ENCODE measurements at regions not wholly inside any gene's neighbourhood (a gene's known extent, or its start where the extent isn't known, plus 50 kb on each side); places are given as distances from the start of the nearest gene placed in this dataset.

GRCh38 chr18:64888956-64889355 lies 740.1 kb upstream of the LINC00305 start:
- Histone ChIP-seq H3K36me3 (ENCODE audit: control insufficient read depth, insufficient read depth, low read length) (no peaks in the 10 kb centered on the region), H3K27me3 (replicated peaks; ENCODE audit: control insufficient read depth, insufficient read depth, low read length, poor library complexity, severe bottlenecking) (no peaks in the 10 kb centered on the region), H3K27ac (ENCODE audit: insufficient read depth, low read length, poor library complexity, severe bottlenecking) (no peak overlapping the region), H3K9me3 (ENCODE audit: control insufficient read depth, low read length) (no peaks in the 10 kb centered on the region), H3K4me3 (ENCODE audit: insufficient read depth, low read depth, low read length, poor library complexity, severe bottlenecking) (no peak overlapping the region), H3K4me1 (ENCODE audit: control insufficient read depth, insufficient read depth, low read length, poor library complexity, severe bottlenecking) (no peaks in the 10 kb centered on the region)
- DNase-seq = no peak

GRCh38 chr18:64886995-64887394 lies 738.1 kb upstream of the LINC00305 start:
- no peak overlapping the region for H3K27ac ChIP-seq (ENCODE audit: insufficient read depth, low read length, poor library complexity, severe bottlenecking)
- H3K27me3 ChIP-seq (replicated peaks; ENCODE audit: control insufficient read depth, insufficient read depth, low read length, poor library complexity, severe bottlenecking) = no peaks in the 10 kb centered on the region
- no peaks in the 10 kb centered on the region for H3K36me3 ChIP-seq (ENCODE audit: control insufficient read depth, insufficient read depth, low read length)
- H3K4me3 ChIP-seq (ENCODE audit: insufficient read depth, low read depth, low read length, poor library complexity, severe bottlenecking) = no peak overlapping the region
- H3K9me3 ChIP-seq (ENCODE audit: control insufficient read depth, low read length) = no peaks in the 10 kb centered on the region
- DNase-seq = no peak
- H3K4me1 ChIP-seq (ENCODE audit: control insufficient read depth, insufficient read depth, low read length, poor library complexity, severe bottlenecking) = no peaks in the 10 kb centered on the region

GRCh38 chr18:64882896-64883295 lies 734.0 kb upstream of the LINC00305 start:
- no peaks in the 10 kb centered on the region for H3K36me3 ChIP-seq (ENCODE audit: control insufficient read depth, insufficient read depth, low read length)
- no peaks in the 10 kb centered on the region for H3K4me1 ChIP-seq (ENCODE audit: control insufficient read depth, insufficient read depth, low read length, poor library complexity, severe bottlenecking)
- no peak for DNase-seq
- H3K9me3 ChIP-seq (ENCODE audit: control insufficient read depth, low read length) = no peaks in the 10 kb centered on the region
- H3K27me3 ChIP-seq (replicated peaks; ENCODE audit: control insufficient read depth, insufficient read depth, low read length, poor library complexity, severe bottlenecking) = no peaks in the 10 kb centered on the region
- H3K27ac ChIP-seq (ENCODE audit: insufficient read depth, low read length, poor library complexity, severe bottlenecking) = no peak overlapping the region
- no peak overlapping the region for H3K4me3 ChIP-seq (ENCODE audit: insufficient read depth, low read depth, low read length, poor library complexity, severe bottlenecking)

- no peaks in the 10 kb centered on the region for H3K9me3 ChIP-seq (ENCODE audit: control insufficient read depth, low read length)
- DNase-seq = no peak
- H3K4me3 ChIP-seq (ENCODE audit: insufficient read depth, low read depth, low read length, poor library complexity, severe bottlenecking) = no peak overlapping the region
- no peaks in the 10 kb centered on the region for H3K4me1 ChIP-seq (ENCODE audit: control insufficient read depth, insufficient read depth, low read length, poor library complexity, severe bottlenecking)
- no peak overlapping the region for H3K27ac ChIP-seq (ENCODE audit: insufficient read depth, low read length, poor library complexity, severe bottlenecking)
- H3K27me3 ChIP-seq (replicated peaks; ENCODE audit: control insufficient read depth, insufficient read depth, low read length, poor library complexity, severe bottlenecking) = no peaks in the 10 kb centered on the region
- no peaks in the 10 kb centered on the region for H3K36me3 ChIP-seq (ENCODE audit: control insufficient read depth, insufficient read depth, low read length)
Measured at GRCh38 chr18:64876833-64877232, 727.9 kb upstream of the LINC00305 start.

GRCh38 chr18:64872710-64873458 lies 724.0 kb upstream of the LINC00305 start:
- H3K27ac ChIP-seq (ENCODE audit: insufficient read depth, low read length, poor library complexity, severe bottlenecking) = no peak overlapping the region
- no peaks in the 10 kb centered on the region for H3K4me1 ChIP-seq (ENCODE audit: control insufficient read depth, insufficient read depth, low read length, poor library complexity, severe bottlenecking)
- H3K27me3 ChIP-seq (replicated peaks; ENCODE audit: control insufficient read depth, insufficient read depth, low read length, poor library complexity, severe bottlenecking) = no peaks in the 10 kb centered on the region

GRCh38 chr18:64854112-64854511 lies 705.2 kb upstream of the LINC00305 start:
- Histone ChIP-seq H3K9me3 (ENCODE audit: control insufficient read depth, low read length) (no peaks in the 10 kb centered on the region), H3K36me3 (ENCODE audit: control insufficient read depth, insufficient read depth, low read length) (no peaks in the 10 kb centered on the region), H3K4me3 (ENCODE audit: insufficient read depth, low read depth, low read length, poor library complexity, severe bottlenecking) (no peak overlapping the region), H3K4me1 (ENCODE audit: control insufficient read depth, insufficient read depth, low read length, poor library complexity, severe bottlenecking) (no peaks in the 10 kb centered on the region), H3K27me3 (replicated peaks; ENCODE audit: control insufficient read depth, insufficient read depth, low read length, poor library complexity, severe bottlenecking) (no peaks in the 10 kb centered on the region), H3K27ac (ENCODE audit: insufficient read depth, low read length, poor library complexity, severe bottlenecking) (no peak overlapping the region)
- DNase-seq = no peak

More at GRCh38 chr18:64872710-64873458, 724.0 kb upstream of the LINC00305 start:
- H3K9me3 ChIP-seq (ENCODE audit: control insufficient read depth, low read length) = no peaks in the 10 kb centered on the region
- no peak for DNase-seq
- no peak overlapping the region for H3K4me3 ChIP-seq (ENCODE audit: insufficient read depth, low read depth, low read length, poor library complexity, severe bottlenecking)
- no peaks in the 10 kb centered on the region for H3K36me3 ChIP-seq (ENCODE audit: control insufficient read depth, insufficient read depth, low read length)

GRCh38 chr18:64852281-64852680 lies 703.4 kb upstream of the LINC00305 start:
- no peaks in the 10 kb centered on the region for H3K36me3 ChIP-seq (ENCODE audit: control insufficient read depth, insufficient read depth, low read length)
- H3K27me3 ChIP-seq (replicated peaks; ENCODE audit: control insufficient read depth, insufficient read depth, low read length, poor library complexity, severe bottlenecking) = no peaks in the 10 kb centered on the region

GRCh38 chr18:64851726-64852125 lies 702.8 kb upstream of the LINC00305 start:
- Histone ChIP-seq H3K9me3 (ENCODE audit: control insufficient read depth, low read length) (no peaks in the 10 kb centered on the region), H3K4me1 (ENCODE audit: control insufficient read depth, insufficient read depth, low read length, poor library complexity, severe bottlenecking) (no peaks in the 10 kb centered on the region), H3K27me3 (replicated peaks; ENCODE audit: control insufficient read depth, insufficient read depth, low read length, poor library complexity, severe bottlenecking) (no peaks in the 10 kb centered on the region), H3K36me3 (ENCODE audit: control insufficient read depth, insufficient read depth, low read length) (no peaks in the 10 kb centered on the region), H3K4me3 (ENCODE audit: insufficient read depth, low read depth, low read length, poor library complexity, severe bottlenecking) (no peak overlapping the region), H3K27ac (ENCODE audit: insufficient read depth, low read length, poor library complexity, severe bottlenecking) (no peak overlapping the region)
- DNase-seq = no peak

More at GRCh38 chr18:64852281-64852680, 703.4 kb upstream of the LINC00305 start:
- H3K4me3 ChIP-seq (ENCODE audit: insufficient read depth, low read depth, low read length, poor library complexity, severe bottlenecking) = no peak overlapping the region
- no peaks in the 10 kb centered on the region for H3K9me3 ChIP-seq (ENCODE audit: control insufficient read depth, low read length)
- DNase-seq = no peak
- H3K4me1 ChIP-seq (ENCODE audit: control insufficient read depth, insufficient read depth, low read length, poor library complexity, severe bottlenecking) = no peaks in the 10 kb centered on the region
- H3K27ac ChIP-seq (ENCODE audit: insufficient read depth, low read length, poor library complexity, severe bottlenecking) = no peak overlapping the region

GRCh38 chr18:64850791-64851190 lies 701.9 kb upstream of the LINC00305 start:
- DNase-seq = no peak
- H3K4me3 ChIP-seq (ENCODE audit: insufficient read depth, low read depth, low read length, poor library complexity, severe bottlenecking) = no peak overlapping the region
- H3K27ac ChIP-seq (ENCODE audit: insufficient read depth, low read length, poor library complexity, severe bottlenecking) = no peak overlapping the region

GRCh38 chr18:64840911-64841701 lies 692.2 kb upstream of the LINC00305 start:
- Histone ChIP-seq H3K4me1 (ENCODE audit: control insufficient read depth, insufficient read depth, low read length, poor library complexity, severe bottlenecking) (no peaks in the 10 kb centered on the region), H3K4me3 (ENCODE audit: insufficient read depth, low read depth, low read length, poor library complexity, severe bottlenecking) (no peak overlapping the region), H3K27me3 (replicated peaks; ENCODE audit: control insufficient read depth, insufficient read depth, low read length, poor library complexity, severe bottlenecking) (no peaks in the 10 kb centered on the region), H3K27ac (ENCODE audit: insufficient read depth, low read length, poor library complexity, severe bottlenecking) (no peak overlapping the region), H3K9me3 (ENCODE audit: control insufficient read depth, low read length) (no peaks in the 10 kb centered on the region), H3K36me3 (ENCODE audit: control insufficient read depth, insufficient read depth, low read length) (no peaks in the 10 kb centered on the region)
- no peak for DNase-seq

More at GRCh38 chr18:64850791-64851190, 701.9 kb upstream of the LINC00305 start:
- Histone ChIP-seq H3K36me3 (ENCODE audit: control insufficient read depth, insufficient read depth, low read length) (no peaks in the 10 kb centered on the region), H3K4me1 (ENCODE audit: control insufficient read depth, insufficient read depth, low read length, poor library complexity, severe bottlenecking) (no peaks in the 10 kb centered on the region), H3K9me3 (ENCODE audit: control insufficient read depth, low read length) (no peaks in the 10 kb centered on the region), H3K27me3 (replicated peaks; ENCODE audit: control insufficient read depth, insufficient read depth, low read length, poor library complexity, severe bottlenecking) (no peaks in the 10 kb centered on the region)
